ENCODE measurements at regions not wholly inside any gene's neighbourhood (a gene's known extent, or its start where the extent isn't known, plus 50 kb on each side); places are given as distances from the start of the nearest gene placed in this dataset.
"Not testable (repeated sequence)": the region's sequence is repeated elsewhere in the genome, so short reads cannot be mapped to it uniquely, and the experiment has no call there.

GRCh38 chr6:21340573-21340972 is 253.0 kb upstream of the SOX4 start:
- ChIA-PET POLR2A (interaction anchor here (0.6 kb wide), 1 partner anchor 533 kb away, joined by 3 read pairs; no protein-coding TSS in a partner anchor), CTCF (no interaction called here)
- Mint-ChIP-seq H3K27ac (no peak overlapping the region), H3K4me1 (ENCODE audit: low read depth) (no peaks in the 10 kb centered on the region), H3K4me3 (no peak overlapping the region), H3K36me3 (ENCODE audit: low read depth) (no peaks in the 10 kb centered on the region), H3K9me3 (no peaks in the 10 kb centered on the region), H3K27me3 (peaks cover 2% of the 10 kb centered on the region)
- TF ChIP-seq CTCF (IDR thresholded peaks at IDR 0.05): no peak
- DNase-seq (no peak), ATAC-seq (no peak)
- intact Hi-C loops (cut with micrococcal nuclease): no loop called here

GRCh38 chr6:21341910-21342309 is 251.6 kb upstream of the SOX4 start:
- no peak overlapping the region for H3K27ac Mint-ChIP-seq
- POLR2A ChIA-PET: no interaction called here
- intact Hi-C loops (cut with micrococcal nuclease): no loop called here
- H3K4me1 Mint-ChIP-seq (ENCODE audit: low read depth): no peaks in the 10 kb centered on the region
- H3K36me3 Mint-ChIP-seq (ENCODE audit: low read depth): no peaks in the 10 kb centered on the region
- TF ChIP-seq CTCF (IDR thresholded peaks at IDR 0.05): no peak
- peaks cover 2% of the 10 kb centered on the region for H3K27me3 Mint-ChIP-seq
- DNase-seq (no peak), ATAC-seq (no peak)
- no peaks in the 10 kb centered on the region for H3K9me3 Mint-ChIP-seq
- H3K4me3 Mint-ChIP-seq: no peak overlapping the region
- CTCF ChIA-PET: no interaction called here

- Mint-ChIP-seq H3K4me1 (ENCODE audit: low read depth) (no peaks in the 10 kb centered on the region), H3K4me3 (no peak overlapping the region), H3K27me3 (peaks cover 2% of the 10 kb centered on the region), H3K36me3 (ENCODE audit: low read depth) (no peaks in the 10 kb centered on the region), H3K27ac (no peak overlapping the region), H3K9me3 (no peaks in the 10 kb centered on the region)
- no peak for TF ChIP-seq CTCF (IDR thresholded peaks at IDR 0.05)
- intact Hi-C loops (cut with micrococcal nuclease): no loop called here
- ChIA-PET POLR2A (no interaction called here), CTCF (no interaction called here)
- no peak for DNase-seq
- no peak for ATAC-seq
Measured at GRCh38 chr6:21342501-21342900, 251.1 kb upstream of the SOX4 start.

- H3K4me3 Mint-ChIP-seq; CTCF ChIA-PET; H3K27me3 Mint-ChIP-seq; intact Hi-C loops (cut with micrococcal nuclease); DNase-seq; H3K27ac Mint-ChIP-seq; ATAC-seq; H3K9me3 Mint-ChIP-seq; H3K36me3 Mint-ChIP-seq (ENCODE audit: low read depth); H3K4me1 Mint-ChIP-seq (ENCODE audit: low read depth); POLR2A ChIA-PET: not testable (repeated sequence)
Measured at GRCh38 chr6:21345704-21346103, 247.8 kb upstream of the SOX4 start.

GRCh38 chr6:21348146-21348503 is 245.4 kb upstream of the SOX4 start:
- TF ChIP-seq CTCF (IDR thresholded peaks at IDR 0.05): no peak
- ChIA-PET CTCF (no interaction called here), POLR2A (interaction anchor here (0.6 kb wide), 1 partner anchor 1032 kb away, joined by 3 read pairs; no protein-coding TSS in a partner anchor)
- no peak overlapping the region for H3K4me3 Mint-ChIP-seq
- no peak for ATAC-seq
- H3K4me1 Mint-ChIP-seq (ENCODE audit: low read depth): no peaks in the 10 kb centered on the region
- no peaks in the 10 kb centered on the region for H3K9me3 Mint-ChIP-seq
- no peak overlapping the region for H3K27ac Mint-ChIP-seq
- peaks cover 2% of the 10 kb centered on the region for H3K27me3 Mint-ChIP-seq
- intact Hi-C loops (cut with micrococcal nuclease): no loop called here
- no peaks in the 10 kb centered on the region for H3K36me3 Mint-ChIP-seq (ENCODE audit: low read depth)
- DNase-seq: no peak
